ENCODE measurements at regions not wholly inside any gene's neighbourhood (a gene's known extent, or its start where the extent isn't known, plus 50 kb on each side); places are given as distances from the start of the nearest gene placed in this dataset.

GRCh38 chr20:22106308-22106938 lies 401.0 kb downstream of the PAX1 start:
- DNase-seq (ENCODE audit: low spot score), result no peak
- no peaks in the 10 kb centered on the region for H3K9me3 ChIP-seq (ENCODE audit: control insufficient read depth in 4 of 4, low read length in 3 of 4)

More at GRCh38 chr20:22106308-22106938, 401.0 kb downstream of the PAX1 start:
- H3K4me1 ChIP-seq (ENCODE audit: control insufficient read depth in 4 of 4, insufficient read depth in 4 of 4, low read length in 3 of 4), result no peaks in the 10 kb centered on the region
- H3K9ac ChIP-seq (ENCODE audit: low read depth in 1 of 2, low read length in 2 of 2), result no peak overlapping the region
- H3K27me3 ChIP-seq (ENCODE audit: control insufficient read depth in 4 of 4, insufficient read depth in 4 of 4, low read length in 3 of 4), result peaks cover 0 to 10% (median 0%) of the 10 kb centered on the region in 4 donors
- no peak overlapping the region for H3K4me3 ChIP-seq (ENCODE audit: low read depth in 1 of 3, low read length in 3 of 3)
- no peak overlapping the region for H3K27ac ChIP-seq (ENCODE audit: low read depth in 1 of 2, low read length in 2 of 2)
- 62% methylated on average over 3 of the region's 3 CpGs for WGBS
- H3K36me3 ChIP-seq (ENCODE audit: control insufficient read depth in 4 of 4, insufficient read depth in 3 of 4, low read depth in 1 of 4, low read length in 3 of 4), result no peaks in the 10 kb centered on the region
- TF ChIP-seq YY1 (IDR thresholded peaks at IDR 0.05), result no peak
- TF ChIP-seq CTCF (IDR thresholded peaks at IDR 0.05; ENCODE audit: low read depth, low read length, missing input control), result peak; percentile 66
- TF ChIP-seq HNF4A (conservative IDR thresholded peaks at IDR 0.05), result no peak
- no peak for TF ChIP-seq ATF3 (IDR thresholded peaks at IDR 0.05)
- TF ChIP-seq RXRA (IDR thresholded peaks at IDR 0.05), result no peak
- peak; percentile 87 to 90 for TF ChIP-seq RAD21 (IDR thresholded peaks at IDR 0.05)
- TF ChIP-seq HNF4G (IDR thresholded peaks at IDR 0.05), result no peak
- no peak for TF ChIP-seq ZBTB33 (IDR thresholded peaks at IDR 0.05)
- no peak for TF ChIP-seq SP1 (IDR thresholded peaks at IDR 0.05)
- no peak for TF ChIP-seq FOXA1 (IDR thresholded peaks at IDR 0.05)
- no peak for TF ChIP-seq REST (IDR thresholded peaks at IDR 0.05)
- TF ChIP-seq GABPA (IDR thresholded peaks at IDR 0.05 in 1 of 2, conservative IDR thresholded peaks at IDR 0.05 in 1 of 2), result no peak
- no peak for TF ChIP-seq EGR1 (IDR thresholded peaks at IDR 0.05; ENCODE audit: low read depth in 2 of 2)
- TF ChIP-seq FOXA2 (IDR thresholded peaks at IDR 0.05), result no peak

Data from liver (tissue), 8 donors.